ENCODE measurements at regions not wholly inside any gene's neighbourhood (a gene's known extent, or its start where the extent isn't known, plus 50 kb on each side); places are given as distances from the start of the nearest gene placed in this dataset.

- Histone ChIP-seq H3K9me3 (no peaks in the 10 kb centered on the region), H3K36me3 (replicated peaks in 1 of 2; ENCODE audit: insufficient read depth in 1 of 2, low read depth in 2 of 2) (no peaks in the 10 kb centered on the region), H3K4me3 (no peak overlapping the region), H3K4me1 (no peaks in the 10 kb centered on the region), H3K27me3 (no peaks in the 10 kb centered on the region), H3K27ac (no peak overlapping the region)
- TF ChIP-seq CTCF (IDR thresholded peaks at IDR 0.05) (no peak), POLR2A (IDR thresholded peaks at IDR 0.05) (no peak)
- ATAC-seq (no peak), DNase-seq (no peak)
- intact Hi-C loops (cut with DNase I): no loop called here
- WGBS, 2 donors: 94 to 96% methylated on average over 7 to 8 of the region's 8 CpGs
These were observed 144.7 kb upstream of the KIF26B start for GRCh38 chr1:245010018-245010614.

- no peak for ATAC-seq
These were observed 144.4 kb upstream of the HNRNPU start for GRCh38 chr1:245008761-245009160.

GRCh38 chr1:245007852-245008251, 143.5 kb upstream of the HNRNPU start:
- ATAC-seq: no peak
- WGBS, 2 donors: 87 to 89% methylated on average over 5 of the region's 5 CpGs
- DNase-seq: no peak
- H3K36me3 ChIP-seq (replicated peaks in 1 of 2; ENCODE audit: insufficient read depth in 1 of 2, low read depth in 2 of 2): no peaks in the 10 kb centered on the region
- H3K4me3 ChIP-seq: no peak overlapping the region
- intact Hi-C loops (cut with DNase I): no loop called here
- no peaks in the 10 kb centered on the region for H3K4me1 ChIP-seq
- TF ChIP-seq CTCF (IDR thresholded peaks at IDR 0.05): no peak
- TF ChIP-seq POLR2A (IDR thresholded peaks at IDR 0.05): no peak
- no peak overlapping the region for H3K27ac ChIP-seq
- H3K9me3 ChIP-seq: no peaks in the 10 kb centered on the region
- H3K27me3 ChIP-seq: no peaks in the 10 kb centered on the region

More at GRCh38 chr1:245008761-245009160, 144.4 kb upstream of the HNRNPU start:
- Histone ChIP-seq H3K4me3 (no peak overlapping the region), H3K27me3 (no peaks in the 10 kb centered on the region), H3K27ac (no peak overlapping the region), H3K9me3 (no peaks in the 10 kb centered on the region), H3K36me3 (replicated peaks in 1 of 2; ENCODE audit: insufficient read depth in 1 of 2, low read depth in 2 of 2) (no peaks in the 10 kb centered on the region), H3K4me1 (no peaks in the 10 kb centered on the region)
- TF ChIP-seq POLR2A (IDR thresholded peaks at IDR 0.05) (no peak), CTCF (IDR thresholded peaks at IDR 0.05) (no peak)
- no peak for DNase-seq
- intact Hi-C loops (cut with DNase I): no loop called here
- WGBS, 2 donors: 80 to 90% methylated on average over 3 to 5 of the region's 5 CpGs

- ATAC-seq (no peak), DNase-seq (no peak)
- TF ChIP-seq CTCF (IDR thresholded peaks at IDR 0.05) (no peak), POLR2A (IDR thresholded peaks at IDR 0.05) (no peak)
- H3K27me3 ChIP-seq: no peaks in the 10 kb centered on the region
- H3K27ac ChIP-seq: no peak overlapping the region
- 90 to 94% methylated on average over 2 of the region's 2 CpGs for WGBS, 2 donors
- no peaks in the 10 kb centered on the region for H3K4me1 ChIP-seq
- intact Hi-C loops (cut with DNase I): no loop called here
- no peaks in the 10 kb centered on the region for H3K9me3 ChIP-seq
- no peak overlapping the region for H3K4me3 ChIP-seq
- H3K36me3 ChIP-seq (replicated peaks in 1 of 2; ENCODE audit: insufficient read depth in 1 of 2, low read depth in 2 of 2): no peaks in the 10 kb centered on the region
These were observed 138.9 kb upstream of the HNRNPU start for GRCh38 chr1:245003246-245003645.

- intact Hi-C loops (cut with DNase I): no loop called here
- Histone ChIP-seq H3K4me3 (no peak overlapping the region), H3K4me1 (peaks cover 2% of the 10 kb centered on the region), H3K36me3 (replicated peaks in 1 of 2; ENCODE audit: insufficient read depth in 1 of 2, low read depth in 2 of 2) (no peaks in the 10 kb centered on the region), H3K27me3 (no peaks in the 10 kb centered on the region), H3K9me3 (no peaks in the 10 kb centered on the region), H3K27ac (no peak overlapping the region)
- DNase-seq (no peak), ATAC-seq (no peak)
- TF ChIP-seq CTCF (IDR thresholded peaks at IDR 0.05) (no peak), POLR2A (IDR thresholded peaks at IDR 0.05) (no peak)
- WGBS, 2 donors: 93 to 94% methylated on average over 1 of the region's 1 CpG
These were observed 136.9 kb upstream of the HNRNPU start for GRCh38 chr1:245001252-245001651.

Data from body of pancreas (tissue), 4 donors.